Common myeloid progenitor, CD34-positive (primary cell): ENCODE measurements at regions not wholly inside any gene's neighbourhood (a gene's known extent, or its start where the extent isn't known, plus 50 kb on each side); places are given as distances from the start of the nearest gene placed in this dataset.

Experiments
- CTCF ChIA-PET: fragments of 350-600 bp; sonication (Branson Sonifier 250); formaldehyde crosslinking; loops from one replicate; lab custom pipeline; 2021; ENCODE audit warnings: antibody characterized with exemption; lab: Charles Lee
- POLR2A ChIA-PET: fragments of 350-600 bp; sonication (Branson Sonifier 250); formaldehyde crosslinking; loops from one replicate; lab custom pipeline; 2021; ENCODE audit warnings: antibody characterized with exemption; lab: Charles Lee
- DNase-seq, 3 donors: peaks; one replicate each; pipeline versions ENCODE4 v3.0.0 to v3.0.0-alpha.2; 2013
- H3K27ac ChIP-seq, 2 experiments: 1 replicate in 1 of 2; 2 replicates in 1 of 2; pipeline ENCODE4 v1.7.0; 2013; ENCODE audit warnings: inconsistent platforms in 2 of 2, low read length in 2 of 2, mild to moderate bottlenecking in 2 of 2, low read depth in 1 of 2, moderate library complexity in 1 of 2; ENCODE audit not compliant: severe bottlenecking in 2 of 2, insufficient read depth in 1 of 2, poor library complexity in 1 of 2
- H3K27me3 ChIP-seq, 5 experiments: replicated peaks in 2 of 5; 1 replicate in 3 of 5; 2 replicates in 2 of 5; pipeline versions ENCODE4 v1.6.1 to v1.7.0; 2013; ENCODE audit warnings: low read length in 4 of 5, mild to moderate bottlenecking in 2 of 5, moderate library complexity in 2 of 5, inconsistent platforms in 1 of 5; ENCODE audit not compliant: insufficient read depth in 5 of 5, control insufficient read depth in 4 of 5
- H3K36me3 ChIP-seq, 4 experiments: 1 replicate in 2 of 4; 2 replicates in 2 of 4; pipeline versions ENCODE4 v1.6.1 to v1.7.0; 2013; ENCODE audit warnings: low read length in 3 of 4, control low read depth in 1 of 4, mild to moderate bottlenecking in 1 of 4; ENCODE audit not compliant: control insufficient read depth in 4 of 4, insufficient read depth in 4 of 4
- H3K4me1 ChIP-seq, 4 experiments: 1 replicate in 3 of 4; 2 replicates in 1 of 4; pipeline versions ENCODE4 v1.6.1 to v1.7.1; 2013; ENCODE audit warnings: low read length in 3 of 4, mild to moderate bottlenecking in 3 of 4, control low read depth in 1 of 4, inconsistent platforms in 1 of 4, moderate library complexity in 1 of 4; ENCODE audit not compliant: control insufficient read depth in 4 of 4, insufficient read depth in 4 of 4; ENCODE audit errors: control extremely low read depth in 1 of 4
- H3K4me3 ChIP-seq, 7 experiments: 1 replicate in 4 of 7; 2 replicates in 3 of 7; pipeline versions ENCODE4 v1.5.1 to v1.7.0; 2013; ENCODE audit warnings: mild to moderate bottlenecking in 7 of 7, low read length in 6 of 7, moderate library complexity in 6 of 7, inconsistent platforms in 2 of 7, low read depth in 2 of 7, control low read depth in 1 of 7; ENCODE audit not compliant: insufficient read depth in 4 of 7, control insufficient read depth in 1 of 7; ENCODE audit errors: extremely low read depth in 1 of 7
- H3K9me3 ChIP-seq, 5 experiments: 1 replicate in 4 of 5; 2 replicates in 1 of 5; pipeline versions ENCODE4 v1.6.1 to v1.7.1; 2013; ENCODE audit warnings: low read length in 4 of 5, mild to moderate bottlenecking in 2 of 5, inconsistent platforms in 1 of 5, low read depth in 1 of 5, moderate library complexity in 1 of 5; ENCODE audit not compliant: control insufficient read depth in 4 of 5, insufficient read depth in 2 of 5; ENCODE audit errors: control extremely low read depth in 1 of 5
- WGBS: methylation state at CpG from one replicate; pipeline ENCODE4 v1.1.5; 2013; ENCODE audit not compliant: insufficient coverage; 5-methylcytosine and 5-hydroxymethylcytosine counted together

GRCh38 chr6:77133031-77133430 lies 330.3 kb downstream of the HTR1B start:
- H3K27me3 ChIP-seq, result no peaks in the 10 kb centered on the region
- no peak overlapping the region for H3K4me3 ChIP-seq
- H3K27ac ChIP-seq, result no peak overlapping the region
- POLR2A ChIA-PET, result no interaction called here
- no peak for DNase-seq
- no peaks in the 10 kb centered on the region for H3K9me3 ChIP-seq
- H3K36me3 ChIP-seq, result no peaks in the 10 kb centered on the region
- CTCF ChIA-PET, result no interaction called here
- H3K4me1 ChIP-seq, result no peaks in the 10 kb centered on the region
- WGBS, result 89% methylated on average over 4 of the region's 5 CpGs

- no peak for DNase-seq
- Histone ChIP-seq H3K9me3 (no peaks in the 10 kb centered on the region), H3K27ac (no peak overlapping the region), H3K4me3 (no peak overlapping the region), H3K4me1 (no peaks in the 10 kb centered on the region), H3K27me3 (no peaks in the 10 kb centered on the region), H3K36me3 (no peaks in the 10 kb centered on the region)
- CTCF ChIA-PET, result interaction anchor here (1.1 kb wide), 1 partner anchor 15 kb away, joined by 4 read pairs; no protein-coding TSS in a partner anchor
- POLR2A ChIA-PET, result no interaction called here
- WGBS, result 100% methylated on average over 1 of the region's 4 CpGs
These were observed 331.9 kb downstream of the HTR1B start for GRCh38 chr6:77131426-77131825.

GRCh38 chr6:77124604-77125003 lies 338.7 kb downstream of the HTR1B start:
- no peak for DNase-seq
- Histone ChIP-seq H3K36me3 (no peaks in the 10 kb centered on the region), H3K4me3 (no peak overlapping the region), H3K4me1 (no peaks in the 10 kb centered on the region), H3K27ac (no peak overlapping the region), H3K9me3 (no peaks in the 10 kb centered on the region), H3K27me3 (no peaks in the 10 kb centered on the region)
- WGBS, result no CpG with 5 or more reads among the region's 1 CpG
- ChIA-PET CTCF (no interaction called here), POLR2A (no interaction called here)

GRCh38 chr6:77123527-77123926 lies 339.8 kb downstream of the HTR1B start:
- 90% methylated on average over 3 of the region's 3 CpGs for WGBS
- H3K4me3 ChIP-seq, result no peak overlapping the region
- ChIA-PET POLR2A (no interaction called here), CTCF (no interaction called here)
- no peaks in the 10 kb centered on the region for H3K9me3 ChIP-seq
- no peaks in the 10 kb centered on the region for H3K4me1 ChIP-seq
- no peaks in the 10 kb centered on the region for H3K36me3 ChIP-seq
- no peak for DNase-seq
- H3K27me3 ChIP-seq, result no peaks in the 10 kb centered on the region
- no peak overlapping the region for H3K27ac ChIP-seq

GRCh38 chr6:77106992-77107391 lies 356.3 kb downstream of the HTR1B start:
- POLR2A ChIA-PET, result no interaction called here
- no peaks in the 10 kb centered on the region for H3K4me1 ChIP-seq
- CTCF ChIA-PET, result no interaction called here
- no peak overlapping the region for H3K27ac ChIP-seq
- no peak overlapping the region for H3K4me3 ChIP-seq
- H3K36me3 ChIP-seq, result no peaks in the 10 kb centered on the region
- no peaks in the 10 kb centered on the region for H3K9me3 ChIP-seq
- 84% methylated on average over 3 of the region's 4 CpGs for WGBS
- H3K27me3 ChIP-seq, result no peaks in the 10 kb centered on the region
- no peak for DNase-seq

- Histone ChIP-seq H3K27ac (no peak overlapping the region), H3K4me1 (no peaks in the 10 kb centered on the region), H3K36me3 (no peaks in the 10 kb centered on the region), H3K4me3 (no peak overlapping the region), H3K27me3 (no peaks in the 10 kb centered on the region), H3K9me3 (no peaks in the 10 kb centered on the region)
- no peak for DNase-seq
- POLR2A ChIA-PET, result no interaction called here
- 100% methylated on average over 1 of the region's 2 CpGs for WGBS
- CTCF ChIA-PET, result no interaction called here
These were observed 358.2 kb downstream of the HTR1B start for GRCh38 chr6:77105091-77105490.

GRCh38 chr6:77097940-77098339 lies 365.4 kb downstream of the HTR1B start:
- 100% methylated on average over 2 of the region's 2 CpGs for WGBS
- Histone ChIP-seq H3K27ac (no peak overlapping the region), H3K36me3 (no peaks in the 10 kb centered on the region), H3K9me3 (no peaks in the 10 kb centered on the region), H3K4me3 (no peak overlapping the region), H3K4me1 (no peaks in the 10 kb centered on the region), H3K27me3 (no peaks in the 10 kb centered on the region)
- ChIA-PET CTCF (no interaction called here), POLR2A (no interaction called here)
- no peak for DNase-seq
